Osteocyte (in vitro differentiated cells): ENCODE measurements at regions not wholly inside any gene's neighbourhood (a gene's known extent, or its start where the extent isn't known, plus 50 kb on each side); places are given as distances from the start of the nearest gene placed in this dataset.
"Not testable (repeated sequence)": the region's sequence is repeated elsewhere in the genome, so short reads cannot be mapped to it uniquely, and the experiment has no call there.

Experiments used
- DNase-seq: peaks from one replicate; pipeline ENCODE4 v3.0.0; 2021; ENCODE audit warnings: mixed read lengths; ENCODE audit not compliant: unreplicated experiment; ENCODE audit errors: extremely low spot score
- H3K27ac Mint-ChIP-seq: one replicate; pipeline ENCODE4 v1.8.0; 2021; ENCODE audit warnings: mild to moderate bottlenecking, mixed read lengths; ENCODE audit not compliant: unreplicated experiment
- H3K27me3 Mint-ChIP-seq: one replicate; pipeline ENCODE4 v1.8.0; 2021; ENCODE audit warnings: mixed read lengths; ENCODE audit not compliant: unreplicated experiment
- H3K36me3 Mint-ChIP-seq: one replicate; pipeline ENCODE4 v1.8.0; 2021; ENCODE audit warnings: mixed read lengths; ENCODE audit not compliant: unreplicated experiment
- H3K4me1 Mint-ChIP-seq: one replicate; pipeline ENCODE4 v1.8.0; 2021; ENCODE audit warnings: mixed read lengths; ENCODE audit not compliant: unreplicated experiment
- H3K4me3 Mint-ChIP-seq: one replicate; pipeline ENCODE4 v1.8.0; 2021; ENCODE audit warnings: mild to moderate bottlenecking, moderate library complexity, mixed read lengths; ENCODE audit not compliant: unreplicated experiment
- H3K9me3 Mint-ChIP-seq: one replicate; pipeline ENCODE4 v1.8.0; 2021; ENCODE audit warnings: mixed read lengths; ENCODE audit not compliant: unreplicated experiment
- TF ChIP-seq, protein P1 (sequence below): fragments of 200-600 bp; sonication (generic); IDR thresholded peaks from 2 replicates; pipeline ENCODE4 v1.5.0; 2021; ENCODE audit warnings: antibody characterized with exemption, mild to moderate bottlenecking, moderate library complexity

DNA sequence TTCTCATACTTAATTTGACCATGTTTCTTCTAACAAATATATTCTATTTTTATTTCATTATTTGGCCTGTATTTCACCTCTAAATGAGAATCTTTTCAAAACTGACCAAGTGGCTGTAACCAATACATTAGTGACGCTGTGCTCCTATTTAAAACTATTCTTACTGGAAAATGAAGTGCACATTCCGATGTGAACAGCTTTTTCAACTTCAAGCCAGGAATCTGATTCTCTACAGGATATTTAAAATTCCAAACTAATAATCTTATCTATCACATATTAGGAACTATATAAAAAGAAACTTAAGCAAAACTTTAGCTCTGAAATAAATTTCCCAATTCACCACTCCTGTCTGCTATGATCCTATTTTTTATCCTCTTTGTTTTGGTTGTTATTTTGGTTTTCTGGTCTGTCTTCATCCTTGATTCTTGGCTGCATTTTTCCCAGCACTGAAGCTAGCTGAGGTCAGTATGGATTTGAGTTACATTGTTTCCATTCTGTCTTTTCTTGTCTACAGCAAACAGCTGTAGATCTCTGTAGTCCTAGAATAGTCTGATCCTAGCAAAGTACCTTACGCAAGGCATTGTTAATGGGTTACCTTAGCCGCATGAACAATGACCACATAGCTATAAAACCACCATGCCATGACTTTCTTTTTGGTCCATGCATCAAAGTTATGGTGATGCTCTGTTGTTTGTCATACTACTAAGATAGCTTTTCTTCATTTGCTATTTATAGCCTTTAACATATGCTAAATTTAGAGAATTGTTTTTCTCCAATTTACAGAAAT is 748.6 kb upstream of the SPRY2 start:
- DNase-seq: no peak
- Mint-ChIP-seq H3K4me1 (no peaks in the 10 kb centered on the region), H3K9me3 (no peaks in the 10 kb centered on the region), H3K27ac (no peak overlapping the region), H3K4me3 (no peak overlapping the region), H3K36me3 (no peaks in the 10 kb centered on the region), H3K27me3 (peaks cover 24% of the 10 kb centered on the region)
- TF ChIP-seq, protein P1, sequence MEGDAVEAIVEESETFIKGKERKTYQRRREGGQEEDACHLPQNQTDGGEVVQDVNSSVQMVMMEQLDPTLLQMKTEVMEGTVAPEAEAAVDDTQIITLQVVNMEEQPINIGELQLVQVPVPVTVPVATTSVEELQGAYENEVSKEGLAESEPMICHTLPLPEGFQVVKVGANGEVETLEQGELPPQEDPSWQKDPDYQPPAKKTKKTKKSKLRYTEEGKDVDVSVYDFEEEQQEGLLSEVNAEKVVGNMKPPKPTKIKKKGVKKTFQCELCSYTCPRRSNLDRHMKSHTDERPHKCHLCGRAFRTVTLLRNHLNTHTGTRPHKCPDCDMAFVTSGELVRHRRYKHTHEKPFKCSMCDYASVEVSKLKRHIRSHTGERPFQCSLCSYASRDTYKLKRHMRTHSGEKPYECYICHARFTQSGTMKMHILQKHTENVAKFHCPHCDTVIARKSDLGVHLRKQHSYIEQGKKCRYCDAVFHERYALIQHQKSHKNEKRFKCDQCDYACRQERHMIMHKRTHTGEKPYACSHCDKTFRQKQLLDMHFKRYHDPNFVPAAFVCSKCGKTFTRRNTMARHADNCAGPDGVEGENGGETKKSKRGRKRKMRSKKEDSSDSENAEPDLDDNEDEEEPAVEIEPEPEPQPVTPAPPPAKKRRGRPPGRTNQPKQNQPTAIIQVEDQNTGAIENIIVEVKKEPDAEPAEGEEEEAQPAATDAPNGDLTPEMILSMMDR: no peak

DNA sequence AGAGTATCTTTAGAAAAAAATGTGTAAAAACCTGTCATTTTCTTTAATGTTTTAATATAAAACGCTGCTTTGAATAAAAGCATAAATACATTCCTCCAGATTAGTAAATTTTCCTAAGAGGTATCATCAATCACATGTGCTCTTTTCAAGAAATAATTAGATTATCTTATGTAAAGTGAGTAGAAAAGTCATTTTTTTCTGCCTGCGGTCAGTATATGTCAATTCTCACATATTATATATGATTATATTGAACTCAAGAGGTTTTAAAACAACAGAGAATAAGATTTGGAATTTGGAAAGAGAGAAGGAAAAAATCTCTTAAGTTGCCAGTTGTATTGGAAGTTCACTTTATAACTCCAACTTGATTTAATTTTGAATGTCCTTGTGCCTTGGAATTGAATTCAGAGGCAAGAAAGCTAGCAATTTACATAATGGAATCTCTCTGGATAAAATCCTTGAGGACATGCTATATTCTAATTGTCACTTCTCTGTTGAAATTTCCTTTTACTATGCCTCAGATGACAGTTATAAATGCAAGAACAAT is 740.1 kb upstream of the SPRY2 start:
- Mint-ChIP-seq H3K27me3 (peaks cover 11% of the 10 kb centered on the region), H3K4me1 (no peaks in the 10 kb centered on the region), H3K36me3 (no peaks in the 10 kb centered on the region), H3K9me3 (no peaks in the 10 kb centered on the region), H3K4me3 (no peak overlapping the region), H3K27ac (no peak overlapping the region)
- TF ChIP-seq, protein P1: no peak
- DNase-seq: no peak

DNA sequence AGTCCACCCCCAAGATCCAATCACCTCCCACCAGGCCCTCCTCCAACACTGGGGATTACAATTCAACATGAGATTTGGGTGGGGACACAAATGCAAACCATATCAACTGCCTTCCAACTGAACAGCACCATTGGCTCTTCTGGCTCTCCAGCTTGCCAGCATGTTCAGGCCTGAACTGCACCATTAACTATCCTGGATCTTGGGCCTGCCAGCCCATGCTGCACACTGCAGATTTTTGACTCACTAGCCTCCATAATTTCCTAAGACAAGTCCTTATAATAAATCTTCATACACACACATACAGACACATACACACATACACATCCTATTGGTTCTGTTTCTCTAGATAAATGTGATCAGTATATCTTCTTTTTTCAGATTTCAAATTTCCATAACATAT is 737.1 kb upstream of the SPRY2 start:
- Mint-ChIP-seq H3K27ac (no peak overlapping the region), H3K36me3 (no peaks in the 10 kb centered on the region), H3K27me3 (peaks cover 2% of the 10 kb centered on the region), H3K4me1 (no peaks in the 10 kb centered on the region), H3K4me3 (no peak overlapping the region), H3K9me3 (no peaks in the 10 kb centered on the region)
- TF ChIP-seq, protein P1: no peak
- DNase-seq: no peak

DNA sequence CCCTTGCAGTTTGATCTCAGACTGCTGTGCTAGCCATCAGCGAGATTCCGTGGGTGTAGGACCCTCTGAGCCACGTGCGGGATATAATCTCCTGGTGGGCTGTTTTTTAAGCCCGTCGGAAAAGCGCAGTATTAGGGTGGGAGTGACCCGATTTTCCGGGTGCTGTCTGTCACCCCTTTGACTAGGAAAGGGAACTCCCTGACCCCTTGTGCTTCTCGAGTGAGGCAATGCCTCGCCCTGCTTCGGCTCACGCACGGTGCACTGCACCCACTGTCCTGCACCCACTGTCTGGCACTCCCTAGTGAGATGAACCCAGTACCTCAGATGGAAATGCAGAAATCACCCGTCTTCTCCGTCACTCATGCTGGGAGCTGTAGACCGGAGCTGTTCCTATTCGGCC is 728.9 kb upstream of the SPRY2 start:
- not testable (repeated sequence) for H3K27me3 Mint-ChIP-seq, H3K27ac Mint-ChIP-seq, H3K4me3 Mint-ChIP-seq, H3K36me3 Mint-ChIP-seq, H3K4me1 Mint-ChIP-seq, DNase-seq, H3K9me3 Mint-ChIP-seq

DNA sequence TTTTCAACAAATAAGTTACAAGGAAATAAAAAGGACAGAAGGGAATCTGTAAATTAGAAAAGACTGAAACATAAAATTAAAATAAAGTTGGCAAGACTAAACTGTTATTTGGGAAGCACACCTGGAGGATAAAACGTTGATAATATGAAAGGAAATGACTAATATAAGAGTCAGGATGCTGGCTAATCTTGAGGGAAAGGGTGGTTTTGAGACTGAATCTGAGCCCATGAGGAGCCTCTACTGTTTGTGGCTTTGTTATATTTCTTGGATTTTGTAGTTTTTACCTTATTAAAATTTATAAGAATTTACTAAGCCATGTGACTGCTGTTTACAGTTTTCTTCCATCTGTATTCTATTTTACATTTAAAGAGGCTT is 718.0 kb upstream of the SPRY2 start:
- DNase-seq: no peak
- H3K4me1 Mint-ChIP-seq: no peaks in the 10 kb centered on the region
- no peaks in the 10 kb centered on the region for H3K36me3 Mint-ChIP-seq
- TF ChIP-seq, protein P1: no peak
- H3K9me3 Mint-ChIP-seq: no peaks in the 10 kb centered on the region
- no peak overlapping the region for H3K27ac Mint-ChIP-seq
- H3K4me3 Mint-ChIP-seq: no peak overlapping the region
- H3K27me3 Mint-ChIP-seq: peaks cover 4% of the 10 kb centered on the region
